GM12878 (cell line): ENCODE measurements at regions not wholly inside any gene's neighbourhood (a gene's known extent, or its start where the extent isn't known, plus 50 kb on each side); places are given as distances from the start of the nearest gene placed in this dataset.

ENCODE experiments used
- ATAC-seq: fragments of 200-7000 bp; cut with Tn5 transposase; 3 replicates; pipeline ENCODE4 v1.9.1; 2020; ENCODE audit warnings: mild to moderate bottlenecking, moderate library complexity
- BruUV-seq: library from RNA; stranded (reverse); fragments of 400-500 nt; replicated peaks from 2 replicates; lab custom pipeline; 2021; lab: Mats Ljungman, UMichigan
- CTCF ChIA-PET: fragments of 300-600 bp; sonication (Branson Sonifier 250); formaldehyde crosslinking; extraction: SDS; loops from one replicate; lab custom pipeline; 2021; ENCODE audit warnings: inconsistent platforms; lab: Yijun Ruan, JAX
- POLR2A ChIA-PET: fragments of 350-600 bp; formaldehyde crosslinking; extraction: SDS; loops from one replicate; lab custom pipeline; 2021; ENCODE audit warnings: inconsistent platforms; lab: Charles Lee
- RAD21 ChIA-PET: fragments of 300-600 bp; sonication (Branson Sonifier 250); formaldehyde crosslinking; loops from one replicate; lab custom pipeline; 2023; ENCODE audit warnings: antibody characterized with exemption; ENCODE audit not compliant: unreplicated experiment; lab: Charles Lee
- SMC1A ChIA-PET: fragments of 300-600 bp; sonication (Branson Sonifier 250); formaldehyde crosslinking; loops from one replicate; lab custom pipeline; 2023; ENCODE audit not compliant: unreplicated experiment, uncharacterized antibody; lab: Charles Lee
- DNase-seq: peaks from one replicate; pipeline ENCODE4 v3.0.0-alpha.2; 2011; ENCODE audit warnings: low read depth, low spot score
- FAIRE-seq: peaks from 3 replicates; lab custom pipeline; 2011; peaks lifted over from hg19 to GRCh38; lab: Jason Lieb, UNC
- H2AFZ ChIP-seq: 2 replicates; pipeline ENCODE4 v1.6.0; 2011; ENCODE audit warnings: low read depth, low read length, control low read depth; ENCODE audit not compliant: control insufficient read depth
- H3K27ac ChIP-seq: 2 replicates; pipeline ENCODE4 v1.5.1; 2011; ENCODE audit warnings: control low read depth; ENCODE audit not compliant: control insufficient read depth, insufficient read depth
- H3K27me3 ChIP-seq, 2 experiments: replicated peaks in 1 of 2; 2 replicates each; pipeline versions ENCODE4 v1.6.0 to v1.6.1; 2011; ENCODE audit warnings: low read length in 1 of 2; ENCODE audit not compliant: control insufficient read depth in 2 of 2, insufficient read depth in 2 of 2
- H3K36me3 ChIP-seq, 2 experiments: 2 replicates each; pipeline ENCODE4 v1.5.1; 2011; ENCODE audit warnings: low read length in 1 of 2; ENCODE audit not compliant: control insufficient read depth in 2 of 2, insufficient read depth in 2 of 2
- H3K4me1 ChIP-seq: 2 replicates; pipeline ENCODE4 v1.6.1; 2011; ENCODE audit warnings: mild to moderate bottlenecking, low read length, moderate library complexity, mixed read lengths; ENCODE audit not compliant: control insufficient read depth, insufficient read depth
- H3K4me2 ChIP-seq: 2 replicates; pipeline ENCODE4 v1.6.0; 2011; ENCODE audit warnings: control low read depth; ENCODE audit not compliant: control insufficient read depth, insufficient read depth
- H3K4me3 ChIP-seq: fragments of 200-600 bp; sonication (generic); 2 replicates; pipeline ENCODE4 v1.5.1; 2016
- H3K79me2 ChIP-seq: 2 replicates; pipeline ENCODE4 v1.6.0; 2011; ENCODE audit warnings: low read length; ENCODE audit not compliant: control insufficient read depth, insufficient read depth
- H3K9ac ChIP-seq: 2 replicates; pipeline ENCODE4 v1.8.0; 2011; ENCODE audit warnings: low read length, control low read depth, mixed read lengths; ENCODE audit not compliant: control insufficient read depth, insufficient read depth
- H3K9me3 ChIP-seq: replicated peaks from 3 replicates; pipeline ENCODE4 v1.5.1; 2011; ENCODE audit warnings: mild to moderate bottlenecking, low read length; ENCODE audit not compliant: control insufficient read depth, insufficient read depth
- H4K20me1 ChIP-seq: 2 replicates; pipeline ENCODE4 v1.6.0; 2011; ENCODE audit not compliant: control insufficient read depth, insufficient read depth
- CHD1 ChIP-seq: IDR thresholded peaks from 2 replicates; pipeline ENCODE4 v1.6.1; 2012; ENCODE audit warnings: low read depth, low read length, improper control_type of control experiment
- CHD2 ChIP-seq: IDR thresholded peaks from 2 replicates; pipeline ENCODE4 v1.6.1; 2011; ENCODE audit warnings: low read depth, low read length, improper control_type of control experiment, borderline replicate concordance
- JUNB ChIP-seq: IDR thresholded peaks from 2 replicates; pipeline ENCODE4 v1.6.1; 2016; ENCODE audit warnings: antibody characterized with exemption, mild to moderate bottlenecking
- MTA2 ChIP-seq: fragments of 450-650 bp; IDR thresholded peaks from 2 replicates; pipeline ENCODE4 v1.6.1; 2016; ENCODE audit warnings: low read depth, mild to moderate bottlenecking, moderate library complexity
- MXI1 ChIP-seq: fragments of 150-350 bp; IDR thresholded peaks from 2 replicates; pipeline ENCODE4 v1.6.1; 2011; ENCODE audit warnings: low read depth, mild to moderate bottlenecking, inconsistent platforms, low read length, improper control_type of control experiment
- NFXL1 ChIP-seq: fragments of 450-650 bp; IDR thresholded peaks from 2 replicates; pipeline ENCODE4 v1.6.1; 2017; ENCODE audit warnings: antibody characterized with exemption, mild to moderate bottlenecking, borderline replicate concordance
- NRF1 ChIP-seq: conservative IDR thresholded peaks from 2 replicates; pipeline ENCODE4 v1.6.1; 2011; ENCODE audit warnings: mild to moderate bottlenecking, low read depth, low read length, improper control_type of control experiment
- PML ChIP-seq: IDR thresholded peaks from 2 replicates; pipeline ENCODE4 v1.6.1; 2012; ENCODE audit warnings: low read length, inconsistent platforms
- POLR2A ChIP-seq: IDR thresholded peaks from 2 replicates; pipeline ENCODE4 v1.6.1; 2011; ENCODE audit warnings: low read depth, mild to moderate bottlenecking, low read length
- RELA ChIP-seq: fragments of 450-650 bp; IDR thresholded peaks from 2 replicates; pipeline ENCODE4 v1.8.0; 2014; ENCODE audit warnings: borderline replicate concordance; ENCODE audit not compliant: partially characterized antibody
- RFX5 ChIP-seq: IDR thresholded peaks from 2 replicates; pipeline ENCODE4 v1.6.1; 2011; ENCODE audit warnings: low read depth, low read length, improper control_type of control experiment
- SMARCA5 ChIP-seq: fragments of 450-650 bp; IDR thresholded peaks from 2 replicates; pipeline ENCODE4 v1.6.1; 2017; ENCODE audit warnings: mild to moderate bottlenecking
- SRF ChIP-seq, 2 experiments: IDR thresholded peaks; 2 replicates each; pipeline ENCODE4 v1.6.1; 2011; ENCODE audit warnings: low read depth in 2 of 2, low read length in 2 of 2, mild to moderate bottlenecking in 1 of 2, moderate library complexity in 1 of 2
- TCF12 ChIP-seq: IDR thresholded peaks from 2 replicates; pipeline ENCODE4 v1.6.1; 2011; ENCODE audit warnings: low read depth, mild to moderate bottlenecking, low read length
- ZNF207 ChIP-seq: fragments of 450-650 bp; IDR thresholded peaks from 2 replicates; pipeline ENCODE4 v1.6.1; 2014; ENCODE audit warnings: antibody characterized with exemption, mild to moderate bottlenecking, borderline replicate concordance
- WGBS: methylation state at CpG from one replicate; pipeline ENCODE4 v1.1.6; 2016; ENCODE audit warnings: low lambda C conversion rate; ENCODE audit not compliant: insufficient replicate concordance, insufficient coverage; ENCODE audit errors: missing lambda C conversion rate; 5-methylcytosine and 5-hydroxymethylcytosine counted together
- in situ Hi-C: fragments of 300-500 bp; cut with MboI; formaldehyde crosslinking; loops from 9 replicates; pipeline ENCODE4 v1.14.3; 2018; ENCODE audit warnings: mixed read lengths
- intact Hi-C: fragments of 100-400 bp; cut with micrococcal nuclease; formaldehyde crosslinking; loops from one replicate; pipeline ENCODE4 v1.14.2; 2022; ENCODE audit not compliant: unreplicated experiment
- TF ChIP-seq, protein P1 (sequence below): fragments of 450-650 bp; IDR thresholded peaks from 2 replicates; pipeline ENCODE4 v1.6.1; 2017; ENCODE audit warnings: antibody characterized with exemption, mild to moderate bottlenecking, moderate library complexity

DNA sequence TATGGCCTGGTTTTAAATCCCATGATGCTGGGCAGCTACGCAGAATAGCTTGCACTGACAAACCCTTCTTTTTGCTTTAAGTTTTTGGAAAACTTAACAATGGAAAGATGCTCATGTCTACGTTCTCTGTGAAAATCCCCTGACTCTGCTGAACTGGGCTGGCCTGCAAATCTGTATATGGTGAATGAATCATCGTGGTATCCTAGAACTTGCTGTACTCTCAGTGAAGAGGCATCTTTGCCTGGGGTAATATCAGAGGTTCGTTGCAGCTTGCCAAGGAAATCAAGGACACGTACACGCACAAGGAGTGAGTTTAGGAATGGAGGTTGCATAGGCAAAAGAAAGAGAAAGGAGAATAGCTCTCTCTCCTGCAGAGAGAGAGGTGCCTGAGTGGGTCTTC lies 382.0 kb upstream of the ADARB2 start:
- in situ Hi-C loops (no loop called here), intact Hi-C loops (no loop called here)
- Histone ChIP-seq H3K79me2 (no peaks in the 10 kb centered on the region), H3K4me1 (no peaks in the 10 kb centered on the region), H4K20me1 (no peaks in the 10 kb centered on the region), H2AFZ (no peak overlapping the region), H3K36me3 (no peaks in the 10 kb centered on the region), H3K4me2 (no peak overlapping the region), H3K4me3 (no peak overlapping the region), H3K9me3 (no peaks in the 10 kb centered on the region; the same call in 2 of the 3 replicates), H3K27ac (no peak overlapping the region), H3K27me3 (no peaks in the 10 kb centered on the region), H3K9ac (no peak overlapping the region)
- 28% methylated on average over 6 of the region's 6 CpGs for WGBS
- ATAC-seq (no peak), DNase-seq (no peak), FAIRE-seq (no peak)
- ChIA-PET RAD21 (no interaction called here), POLR2A (no interaction called here), SMC1A (interaction anchor here (0.6 kb wide), 1 partner anchor 1194 kb away, joined by 3 read pairs; no protein-coding TSS in a partner anchor), CTCF (no interaction called here)
- TF ChIP-seq PML, result no peak
- TF ChIP-seq POLR2A, result no peak
- no peak for TF ChIP-seq NFXL1
- TF ChIP-seq CHD2, result no peak
- TF ChIP-seq ZNF207, result no peak
- no peak for TF ChIP-seq SMARCA5
- TF ChIP-seq, protein P1, sequence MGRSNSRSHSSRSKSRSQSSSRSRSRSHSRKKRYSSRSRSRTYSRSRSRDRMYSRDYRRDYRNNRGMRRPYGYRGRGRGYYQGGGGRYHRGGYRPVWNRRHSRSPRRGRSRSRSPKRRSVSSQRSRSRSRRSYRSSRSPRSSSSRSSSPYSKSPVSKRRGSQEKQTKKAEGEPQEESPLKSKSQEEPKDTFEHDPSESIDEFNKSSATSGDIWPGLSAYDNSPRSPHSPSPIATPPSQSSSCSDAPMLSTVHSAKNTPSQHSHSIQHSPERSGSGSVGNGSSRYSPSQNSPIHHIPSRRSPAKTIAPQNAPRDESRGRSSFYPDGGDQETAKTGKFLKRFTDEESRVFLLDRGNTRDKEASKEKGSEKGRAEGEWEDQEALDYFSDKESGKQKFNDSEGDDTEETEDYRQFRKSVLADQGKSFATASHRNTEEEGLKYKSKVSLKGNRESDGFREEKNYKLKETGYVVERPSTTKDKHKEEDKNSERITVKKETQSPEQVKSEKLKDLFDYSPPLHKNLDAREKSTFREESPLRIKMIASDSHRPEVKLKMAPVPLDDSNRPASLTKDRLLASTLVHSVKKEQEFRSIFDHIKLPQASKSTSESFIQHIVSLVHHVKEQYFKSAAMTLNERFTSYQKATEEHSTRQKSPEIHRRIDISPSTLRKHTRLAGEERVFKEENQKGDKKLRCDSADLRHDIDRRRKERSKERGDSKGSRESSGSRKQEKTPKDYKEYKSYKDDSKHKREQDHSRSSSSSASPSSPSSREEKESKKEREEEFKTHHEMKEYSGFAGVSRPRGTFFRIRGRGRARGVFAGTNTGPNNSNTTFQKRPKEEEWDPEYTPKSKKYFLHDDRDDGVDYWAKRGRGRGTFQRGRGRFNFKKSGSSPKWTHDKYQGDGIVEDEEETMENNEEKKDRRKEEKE, result no peak
- no peak for TF ChIP-seq NRF1
- TF ChIP-seq TCF12, result no peak
- no peak for TF ChIP-seq SRF (IDR thresholded peaks at IDR 0.05; ENCODE audit: low read depth in 2 of 2, low read length in 2 of 2)
- no peak for TF ChIP-seq RFX5
- no peak for TF ChIP-seq MTA2
- no peak for TF ChIP-seq CHD1
- no peak for TF ChIP-seq JUNB
- no peak for TF ChIP-seq RELA
- no peak for TF ChIP-seq MXI1
- BruUV-seq, result no TSS peak
